Tibial artery (tissue), 4 donors: ENCODE measurements at regions not wholly inside any gene's neighbourhood (a gene's known extent, or its start where the extent isn't known, plus 50 kb on each side); places are given as distances from the start of the nearest gene placed in this dataset.

ENCODE experiments used
- DNase-seq, 2 donors: peaks; one replicate each; pipeline ENCODE4 v3.0.0-alpha.2; 2019
- H3K27ac ChIP-seq, 2 donors: fragments of 200-600 bp; sonication (generic) in 1 of 2; 1 replicate in 1 of 2; 2 replicates in 1 of 2; pipeline ENCODE4 v1.5.1; 2018 to 2019; ENCODE audit warnings: mild to moderate bottlenecking in 1 of 2
- H3K27me3 ChIP-seq, 2 donors: fragments of 200-600 bp; sonication (generic) in 1 of 2; one replicate each; pipeline versions ENCODE4 v1.5.1 to v1.6.0; 2016 to 2019
- H3K36me3 ChIP-seq, 3 donors: fragments of 200-600 bp; sonication (generic) in 2 of 3; one replicate each; pipeline ENCODE4 v1.5.1; 2016 to 2019; ENCODE audit warnings: mild to moderate bottlenecking in 2 of 3
- H3K4me1 ChIP-seq, 4 donors: fragments of 200-600 bp; sonication (generic) in 2 of 4; 1 replicate in 3 of 4; 2 replicates in 1 of 4; pipeline ENCODE4 v1.5.1; 2016 to 2019
- H3K4me3 ChIP-seq, 2 donors: fragments of 200-600 bp; sonication (generic) in 1 of 2; 1 replicate in 1 of 2; 2 replicates in 1 of 2; pipeline ENCODE4 v1.5.1; 2018 to 2019; ENCODE audit warnings: mild to moderate bottlenecking in 2 of 2
- H3K9me3 ChIP-seq, 3 donors: fragments of 200-600 bp; sonication (generic) in 1 of 3; one replicate each; pipeline ENCODE4 v1.5.1; 2016 to 2019
- intact Hi-C: fragments of 100-400 bp; cut with DNase I; formaldehyde crosslinking; loops from one replicate; pipeline ENCODE4 v1.15.0; 2023; ENCODE audit warnings: low total_unique reads
- TF ChIP-seq, protein P1 (sequence below), 2 experiments: fragments of 200-600 bp in 1 of 2; fragments of 450-650 bp in 1 of 2; IDR thresholded peaks; one replicate each; pipeline ENCODE4 v1.5.1; 2017 to 2019; ENCODE audit warnings: antibody characterized with exemption in 2 of 2, mild to moderate bottlenecking in 1 of 2, moderate library complexity in 1 of 2

DNA sequence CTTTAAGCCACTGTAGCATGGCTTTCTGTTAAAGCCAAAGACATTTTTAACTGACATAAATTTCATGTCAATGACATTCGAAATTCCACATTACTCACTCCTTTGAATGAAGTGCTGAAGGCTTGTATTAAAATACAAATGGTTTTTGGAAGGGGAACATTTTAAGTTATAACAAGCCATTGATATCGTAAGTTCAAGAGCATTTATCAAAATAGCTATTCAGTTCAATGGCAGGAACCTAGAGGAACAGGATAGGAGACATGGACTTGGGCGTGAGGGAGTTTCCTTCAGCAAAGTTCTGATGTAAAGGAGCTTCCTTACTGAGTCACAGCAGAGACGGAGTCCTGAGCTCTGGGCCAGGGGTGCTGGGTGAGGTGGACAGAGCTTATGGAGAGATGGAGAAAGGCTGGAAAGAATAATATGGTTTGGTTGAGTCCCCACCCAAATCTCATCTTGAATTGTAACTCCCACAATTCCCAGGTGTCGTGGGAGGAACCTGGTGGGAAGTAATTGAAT is 631.8 kb downstream of the BNC2 start:
- no peaks in the 10 kb centered on the region for H3K36me3 ChIP-seq
- no peak for DNase-seq
- TF ChIP-seq, protein P1, sequence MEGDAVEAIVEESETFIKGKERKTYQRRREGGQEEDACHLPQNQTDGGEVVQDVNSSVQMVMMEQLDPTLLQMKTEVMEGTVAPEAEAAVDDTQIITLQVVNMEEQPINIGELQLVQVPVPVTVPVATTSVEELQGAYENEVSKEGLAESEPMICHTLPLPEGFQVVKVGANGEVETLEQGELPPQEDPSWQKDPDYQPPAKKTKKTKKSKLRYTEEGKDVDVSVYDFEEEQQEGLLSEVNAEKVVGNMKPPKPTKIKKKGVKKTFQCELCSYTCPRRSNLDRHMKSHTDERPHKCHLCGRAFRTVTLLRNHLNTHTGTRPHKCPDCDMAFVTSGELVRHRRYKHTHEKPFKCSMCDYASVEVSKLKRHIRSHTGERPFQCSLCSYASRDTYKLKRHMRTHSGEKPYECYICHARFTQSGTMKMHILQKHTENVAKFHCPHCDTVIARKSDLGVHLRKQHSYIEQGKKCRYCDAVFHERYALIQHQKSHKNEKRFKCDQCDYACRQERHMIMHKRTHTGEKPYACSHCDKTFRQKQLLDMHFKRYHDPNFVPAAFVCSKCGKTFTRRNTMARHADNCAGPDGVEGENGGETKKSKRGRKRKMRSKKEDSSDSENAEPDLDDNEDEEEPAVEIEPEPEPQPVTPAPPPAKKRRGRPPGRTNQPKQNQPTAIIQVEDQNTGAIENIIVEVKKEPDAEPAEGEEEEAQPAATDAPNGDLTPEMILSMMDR (IDR thresholded peaks at IDR 0.05): no peak
- no peaks in the 10 kb centered on the region for H3K27me3 ChIP-seq
- intact Hi-C loops: no loop called here
- H3K4me3 ChIP-seq: no peak overlapping the region
- H3K4me1 ChIP-seq: no peaks in the 10 kb centered on the region
- peaks cover 0 to 10% (median 0%) of the 10 kb centered on the region in 3 donors for H3K9me3 ChIP-seq
- no peak overlapping the region for H3K27ac ChIP-seq

DNA sequence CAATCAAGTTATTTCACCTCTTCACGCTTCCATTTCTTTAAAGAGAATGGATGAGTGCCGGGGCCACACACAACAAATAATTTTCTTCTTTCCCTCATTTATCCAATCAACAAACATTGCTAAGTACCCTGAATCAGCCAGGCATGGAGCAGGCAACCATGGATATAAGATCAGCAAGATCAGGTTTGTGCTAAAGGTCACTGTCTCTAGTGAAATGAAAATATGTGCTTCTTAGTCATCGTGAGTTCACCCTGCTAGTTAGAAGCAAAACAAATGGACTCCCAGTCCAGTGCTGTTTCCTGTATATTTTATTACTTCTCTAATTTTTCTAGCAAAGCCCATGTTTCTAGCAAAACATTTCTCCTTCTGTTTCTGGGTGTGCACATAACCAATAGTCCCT is 629.2 kb downstream of the BNC2 start:
- no peak overlapping the region for H3K4me3 ChIP-seq
- H3K9me3 ChIP-seq: no peaks in the 10 kb centered on the region
- H3K27me3 ChIP-seq: no peaks in the 10 kb centered on the region
- H3K4me1 ChIP-seq: peaks cover 0 to 17% (median 3%) of the 10 kb centered on the region in 4 donors
- H3K36me3 ChIP-seq: no peaks in the 10 kb centered on the region
- H3K27ac ChIP-seq: no peak overlapping the region
- DNase-seq: no peak
- intact Hi-C loops: no loop called here
- TF ChIP-seq, protein P1 (IDR thresholded peaks at IDR 0.05): no peak

DNA sequence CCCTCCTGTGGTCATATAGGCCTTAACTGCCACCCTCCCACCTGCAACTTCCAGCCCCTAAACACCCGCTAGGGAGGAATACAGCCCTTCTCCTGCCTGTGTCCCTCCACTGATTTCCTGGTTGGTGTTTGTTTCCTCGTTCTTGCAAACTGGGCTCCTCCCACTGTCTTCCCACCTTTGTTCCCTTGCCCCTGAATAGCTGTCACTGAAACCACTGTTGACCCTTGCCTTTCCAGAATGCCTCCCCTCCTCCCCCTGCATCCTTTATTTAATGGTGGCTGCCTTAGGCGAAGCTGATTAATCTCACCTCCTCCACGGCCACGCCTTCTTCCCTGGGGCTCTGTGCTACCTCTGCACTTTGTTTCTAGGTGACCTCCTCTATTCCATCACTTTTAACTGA is 626.7 kb downstream of the BNC2 start:
- Histone ChIP-seq H3K4me1 (peaks cover 0 to 30% (median 15%) of the 10 kb centered on the region in 4 donors), H3K27ac (no peak overlapping the region), H3K9me3 (no peaks in the 10 kb centered on the region), H3K4me3 (no peak overlapping the region), H3K36me3 (no peaks in the 10 kb centered on the region), H3K27me3 (no peaks in the 10 kb centered on the region)
- no peak for DNase-seq
- TF ChIP-seq, protein P1 (IDR thresholded peaks at IDR 0.05): no peak
- intact Hi-C loops: no loop called here

DNA sequence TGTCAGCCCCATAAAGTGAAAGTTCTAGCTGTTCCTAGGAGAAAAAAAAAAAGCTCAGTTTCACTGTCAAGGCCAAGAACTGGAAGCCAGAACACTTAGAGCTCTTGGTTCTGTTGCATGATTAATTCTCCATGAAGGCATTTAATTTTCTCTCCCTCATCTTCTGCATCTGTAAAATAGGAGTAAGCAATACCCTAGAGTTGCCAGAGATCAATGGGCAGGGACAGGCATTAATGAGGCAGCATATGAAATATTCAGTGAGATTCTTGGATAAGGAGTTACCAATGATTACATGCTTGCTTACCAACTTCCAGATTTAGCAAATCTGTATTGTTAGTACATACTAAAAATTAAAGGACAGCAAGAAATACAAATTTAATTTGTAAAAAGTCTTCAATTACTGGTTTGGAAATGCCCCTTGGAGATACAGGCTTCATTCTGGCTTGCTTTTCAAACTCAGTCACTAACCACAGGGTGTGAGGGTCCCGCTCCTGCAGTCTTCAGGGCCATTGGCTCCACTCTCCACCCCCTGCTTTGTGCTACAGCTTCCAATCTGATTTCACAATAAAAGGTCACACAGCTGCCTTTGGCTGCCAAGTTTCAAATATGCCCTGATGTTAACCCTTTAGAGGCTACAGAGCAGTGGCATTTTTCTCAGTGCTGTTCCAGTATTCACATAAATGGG is 624.6 kb downstream of the BNC2 start:
- Histone ChIP-seq H3K4me1 (peaks cover 0 to 30% (median 15%) of the 10 kb centered on the region in 4 donors), H3K36me3 (no peaks in the 10 kb centered on the region), H3K27ac (peak overlapping the region in 1 of 2 donors; percentile 10), H3K27me3 (no peaks in the 10 kb centered on the region), H3K9me3 (no peaks in the 10 kb centered on the region), H3K4me3 (no peak overlapping the region)
- TF ChIP-seq, protein P1 (IDR thresholded peaks at IDR 0.05): no peak
- peak in 1 of 2 donors; percentile 25 for DNase-seq
- intact Hi-C loops: no loop called here

DNA sequence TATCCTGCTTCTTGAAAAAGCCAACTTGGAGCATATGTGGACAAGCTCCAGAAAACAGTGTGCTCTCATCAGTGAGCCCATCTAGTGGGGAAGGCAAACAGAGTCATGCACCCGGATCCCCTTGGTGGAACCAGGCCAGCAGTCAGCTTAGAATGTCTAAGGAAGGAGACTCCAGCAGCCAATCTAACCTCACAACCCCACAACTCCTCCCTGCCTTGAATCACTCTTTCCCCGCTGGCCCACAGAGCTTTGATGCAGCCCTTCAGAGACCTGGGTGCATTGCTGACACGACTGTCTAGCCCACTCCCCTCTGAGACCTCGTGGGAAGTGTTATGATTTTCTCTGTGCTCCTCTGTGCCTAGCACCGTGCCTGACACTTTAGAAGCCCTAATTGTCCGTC is 623.7 kb downstream of the BNC2 start:
- TF ChIP-seq, protein P1 (IDR thresholded peaks at IDR 0.05): no peak
- Histone ChIP-seq H3K27ac (no peak overlapping the region), H3K9me3 (no peaks in the 10 kb centered on the region)

More for the DNA sequence above, 623.7 kb downstream of the BNC2 start:
- Histone ChIP-seq H3K4me1 (peaks cover 0 to 30% (median 15%) of the 10 kb centered on the region in 4 donors), H3K36me3 (no peaks in the 10 kb centered on the region), H3K4me3 (no peak overlapping the region), H3K27me3 (no peaks in the 10 kb centered on the region)
- DNase-seq: no peak
- intact Hi-C loops: no loop called here
